H9 (cell line): ENCODE measurements at regions not wholly inside any gene's neighbourhood (a gene's known extent, or its start where the extent isn't known, plus 50 kb on each side); places are given as distances from the start of the nearest gene placed in this dataset.

ENCODE experiments used
- DNase-seq: peaks from one replicate; pipeline ENCODE4 v3.0.0-alpha.2; 2017
- H2AFZ ChIP-seq: one replicate; pipeline ENCODE4 v1.6.1; 2013; ENCODE audit warnings: mild to moderate bottlenecking, low read length, control low read depth, moderate library complexity
- H2AK5ac ChIP-seq: 2 replicates; pipeline ENCODE4 v1.6.1; 2013; ENCODE audit warnings: low read length, control low read depth, mixed read lengths; ENCODE audit not compliant: insufficient read length
- H2BK120ac ChIP-seq: one replicate; pipeline ENCODE4 v1.6.1; 2013; ENCODE audit warnings: low read depth, mild to moderate bottlenecking, low read length, control low read depth, inconsistent platforms; ENCODE audit not compliant: poor library complexity, severe bottlenecking
- H2BK12ac ChIP-seq: 2 replicates; pipeline ENCODE4 v1.6.1; 2013; ENCODE audit warnings: low read length, control low read depth, mixed read lengths, low read depth; ENCODE audit not compliant: insufficient read length
- H2BK15ac ChIP-seq: 2 replicates; pipeline ENCODE4 v1.6.1; 2013; ENCODE audit warnings: low read depth, low read length, control low read depth
- H2BK20ac ChIP-seq: one replicate; pipeline ENCODE4 v1.6.1; 2013; ENCODE audit warnings: low read depth, mild to moderate bottlenecking, low read length, control low read depth, inconsistent platforms; ENCODE audit not compliant: poor library complexity, severe bottlenecking
- H2BK5ac ChIP-seq: 2 replicates; pipeline ENCODE4 v1.6.1; 2013; ENCODE audit warnings: low read length, control low read depth, mixed read lengths; ENCODE audit not compliant: insufficient read length
- H3K14ac ChIP-seq: 2 replicates; pipeline ENCODE4 v1.6.1; 2013; ENCODE audit warnings: low read length, control low read depth; ENCODE audit not compliant: insufficient read depth
- H3K18ac ChIP-seq: 2 replicates; pipeline ENCODE4 v1.6.1; 2013; ENCODE audit warnings: low read depth, mild to moderate bottlenecking, mixed read lengths, low read length, control low read depth; ENCODE audit not compliant: insufficient read length
- H3K23ac ChIP-seq: 2 replicates; pipeline ENCODE4 v1.6.1; 2013; ENCODE audit warnings: low read length, control low read depth, mixed read lengths, low read depth; ENCODE audit not compliant: insufficient read length
- H3K23me2 ChIP-seq: 2 replicates; pipeline ENCODE4 v1.6.1; 2013; ENCODE audit warnings: low read depth, mild to moderate bottlenecking, mixed read lengths, low read length, control low read depth; ENCODE audit not compliant: insufficient read length, poor library complexity, severe bottlenecking
- H3K27ac ChIP-seq: 2 replicates; pipeline ENCODE4 v1.5.1; 2013; ENCODE audit warnings: low read length, control low read depth, mixed read lengths, low read depth; ENCODE audit not compliant: insufficient read length
- H3K27me3 ChIP-seq: 2 replicates; pipeline ENCODE4 v1.6.1; 2013; ENCODE audit warnings: low read length, control low read depth, inconsistent platforms; ENCODE audit not compliant: insufficient read depth
- H3K4ac ChIP-seq: 2 replicates; pipeline ENCODE4 v1.6.1; 2013; ENCODE audit warnings: low read depth, mild to moderate bottlenecking, control low read depth, inconsistent platforms, low read length, moderate library complexity
- H3K4me1 ChIP-seq: 2 replicates; pipeline ENCODE4 v1.6.1; 2013; ENCODE audit warnings: low read length, control low read depth, inconsistent platforms; ENCODE audit not compliant: insufficient read depth
- H3K4me2 ChIP-seq: 2 replicates; pipeline ENCODE4 v1.6.1; 2013; ENCODE audit warnings: low read length, control low read depth, mixed read lengths; ENCODE audit not compliant: insufficient read length, insufficient read depth
- H3K56ac ChIP-seq: 2 replicates; pipeline ENCODE4 v1.6.1; 2013; ENCODE audit warnings: low read depth, mild to moderate bottlenecking, mixed read lengths, low read length, control low read depth; ENCODE audit not compliant: insufficient read length
- H3K79me1 ChIP-seq: 2 replicates; pipeline ENCODE4 v1.6.1; 2013; ENCODE audit warnings: low read depth, mild to moderate bottlenecking, moderate library complexity, low read length, control low read depth, inconsistent platforms; ENCODE audit not compliant: insufficient read depth, poor library complexity, severe bottlenecking
- H3K79me2 ChIP-seq: 2 replicates; pipeline ENCODE4 v1.6.1; 2013; ENCODE audit warnings: low read length, control low read depth, inconsistent platforms; ENCODE audit not compliant: insufficient read depth
- H3K9ac ChIP-seq: 2 replicates; pipeline ENCODE4 v1.6.1; 2013; ENCODE audit warnings: low read length, control low read depth, mixed read lengths; ENCODE audit not compliant: insufficient read length; ENCODE audit errors: extremely low read depth
- H3K9me3 ChIP-seq: one replicate; pipeline ENCODE4 v1.6.1; 2013; ENCODE audit warnings: low read depth, low read length, inconsistent platforms; ENCODE audit not compliant: control insufficient read depth
- H3T11ph ChIP-seq: one replicate; pipeline ENCODE4 v1.6.1; 2013; ENCODE audit warnings: mild to moderate bottlenecking, low read length, control low read depth, inconsistent platforms
- H4K20me1 ChIP-seq: one replicate; pipeline ENCODE4 v1.6.1; 2013; ENCODE audit not compliant: control insufficient read depth, insufficient read length, insufficient read depth
- H4K5ac ChIP-seq: 2 replicates; pipeline ENCODE4 v1.6.1; 2013; ENCODE audit warnings: low read depth, mild to moderate bottlenecking, mixed read lengths, low read length, control low read depth; ENCODE audit not compliant: insufficient read length
- H4K8ac ChIP-seq: replicated peaks from 2 replicates; pipeline ENCODE4 v1.6.1; 2013; ENCODE audit warnings: low read length, control low read depth, mixed read lengths, low read depth; ENCODE audit not compliant: insufficient read length
- H4K91ac ChIP-seq: 2 replicates; pipeline ENCODE4 v1.6.1; 2013; ENCODE audit warnings: low read depth, mild to moderate bottlenecking, moderate library complexity, mixed read lengths, low read length, control low read depth; ENCODE audit not compliant: insufficient read length
- H3K27ac Mint-ChIP-seq, 3 experiments: 2 replicates in 2 of 3; 3 replicates in 1 of 3; pipeline ENCODE4 v1.8.0; 2020 to 2021; ENCODE audit warnings: mixed read lengths in 3 of 3, mild to moderate bottlenecking in 1 of 3, moderate library complexity in 1 of 3
- H3K27me3 Mint-ChIP-seq: 2 replicates; pipeline ENCODE4 v1.8.0; 2021; ENCODE audit warnings: low read depth, mild to moderate bottlenecking, moderate library complexity, mixed read lengths
- H3K36me3 Mint-ChIP-seq, 3 experiments: 2 replicates in 2 of 3; 3 replicates in 1 of 3; pipeline ENCODE4 v1.8.0; 2020 to 2021; ENCODE audit warnings: low read depth in 3 of 3, mixed read lengths in 3 of 3; ENCODE audit not compliant: insufficient read depth in 1 of 3
- H3K4me1 Mint-ChIP-seq, 2 experiments: 2 replicates each; pipeline ENCODE4 v1.8.0; 2020; ENCODE audit warnings: mixed read lengths in 2 of 2
- H3K4me3 Mint-ChIP-seq, 2 experiments: 2 replicates in 1 of 2; 3 replicates in 1 of 2; pipeline ENCODE4 v1.8.0; 2020 to 2021; ENCODE audit warnings: mild to moderate bottlenecking in 2 of 2, mixed read lengths in 2 of 2, moderate library complexity in 1 of 2
- H3K9me3 Mint-ChIP-seq, 2 experiments: 2 replicates in 1 of 2; 3 replicates in 1 of 2; pipeline ENCODE4 v1.8.0; 2020; ENCODE audit warnings: mild to moderate bottlenecking in 2 of 2, mixed read lengths in 2 of 2, moderate library complexity in 1 of 2
- CTCF ChIP-seq: fragments of 200-600 bp; sonication (generic); conservative IDR thresholded peaks from 3 replicates; pipeline ENCODE4 v1.8.0; 2021; ENCODE audit warnings: antibody characterized with exemption, mild to moderate bottlenecking
- WGBS: extraction: QIAGEN DNeasy Blood & Tissue Kit; methylation state at CpG from one replicate; pipeline ENCODE4 v1.1.7; 2013; ENCODE audit warnings: missing lambda C conversion rate, low lambda C conversion rate, mixed read lengths; ENCODE audit not compliant: insufficient read length; ENCODE audit errors: extremely low coverage; 5-methylcytosine and 5-hydroxymethylcytosine counted together

- H4K5ac ChIP-seq: no peak overlapping the region
- H2BK5ac ChIP-seq: no peak overlapping the region
- H3K27me3 Mint-ChIP-seq: no peaks in the 10 kb centered on the region
- H3T11ph ChIP-seq: no peak overlapping the region
- H3K36me3 Mint-ChIP-seq: no peaks in the 10 kb centered on the region
- H3K27ac ChIP-seq: no peak overlapping the region
- no peaks in the 10 kb centered on the region for H3K23me2 ChIP-seq
- no peak overlapping the region for H2BK12ac ChIP-seq
- WGBS: no CpG with 5 or more reads among the region's 3 CpGs
- no peak overlapping the region for H3K56ac ChIP-seq
- H3K27ac Mint-ChIP-seq: no peak overlapping the region
- no peak overlapping the region for H3K4ac ChIP-seq
- H2BK20ac ChIP-seq: no peak overlapping the region
- H2AK5ac ChIP-seq: no peak overlapping the region
- no peaks in the 10 kb centered on the region for H3K79me1 ChIP-seq
- no peaks in the 10 kb centered on the region for H3K27me3 ChIP-seq
- DNase-seq: no peak
- no peak overlapping the region for H2BK120ac ChIP-seq
- H3K4me1 ChIP-seq: no peaks in the 10 kb centered on the region
- no peak overlapping the region for H3K4me3 Mint-ChIP-seq
- no peaks in the 10 kb centered on the region for H3K79me2 ChIP-seq
- no peaks in the 10 kb centered on the region for H3K9me3 ChIP-seq
- no peak overlapping the region for H3K14ac ChIP-seq
- no peak overlapping the region for H4K91ac ChIP-seq
- H3K4me1 Mint-ChIP-seq: peaks cover 7 to 16% of the 10 kb centered on the region in 2 experiments; a peak in 3 of 4 replicates
- H2AFZ ChIP-seq: no peak overlapping the region
- H3K4me2 ChIP-seq: no peak overlapping the region
- H3K18ac ChIP-seq: no peak overlapping the region
- no peak overlapping the region for H3K9ac ChIP-seq
- H4K20me1 ChIP-seq: no peaks in the 10 kb centered on the region
- no peaks in the 10 kb centered on the region for H3K9me3 Mint-ChIP-seq
- H3K23ac ChIP-seq: no peak overlapping the region
- TF ChIP-seq CTCF: no peak
- no peak overlapping the region for H4K8ac ChIP-seq
- no peak overlapping the region for H2BK15ac ChIP-seq
Measured at GRCh38 chr4:111681270-111681669, 464.0 kb upstream of the FAM241A start.
